WI38 (cell line): ENCODE measurements at regions not wholly inside any gene's neighbourhood (a gene's known extent, or its start where the extent isn't known, plus 50 kb on each side); places are given as distances from the start of the nearest gene placed in this dataset.

Experiments
- H3K4me3 ChIP-seq: 2 replicates; pipeline ENCODE4 v1.5.1; 2011; ENCODE audit warnings: low read depth, mild to moderate bottlenecking, control low read depth, low read length
- CTCF ChIP-seq: IDR thresholded peaks from 2 replicates; pipeline ENCODE4 v1.5.1; 2012; ENCODE audit warnings: low read depth, mild to moderate bottlenecking, control low read depth, low read length

DNA sequence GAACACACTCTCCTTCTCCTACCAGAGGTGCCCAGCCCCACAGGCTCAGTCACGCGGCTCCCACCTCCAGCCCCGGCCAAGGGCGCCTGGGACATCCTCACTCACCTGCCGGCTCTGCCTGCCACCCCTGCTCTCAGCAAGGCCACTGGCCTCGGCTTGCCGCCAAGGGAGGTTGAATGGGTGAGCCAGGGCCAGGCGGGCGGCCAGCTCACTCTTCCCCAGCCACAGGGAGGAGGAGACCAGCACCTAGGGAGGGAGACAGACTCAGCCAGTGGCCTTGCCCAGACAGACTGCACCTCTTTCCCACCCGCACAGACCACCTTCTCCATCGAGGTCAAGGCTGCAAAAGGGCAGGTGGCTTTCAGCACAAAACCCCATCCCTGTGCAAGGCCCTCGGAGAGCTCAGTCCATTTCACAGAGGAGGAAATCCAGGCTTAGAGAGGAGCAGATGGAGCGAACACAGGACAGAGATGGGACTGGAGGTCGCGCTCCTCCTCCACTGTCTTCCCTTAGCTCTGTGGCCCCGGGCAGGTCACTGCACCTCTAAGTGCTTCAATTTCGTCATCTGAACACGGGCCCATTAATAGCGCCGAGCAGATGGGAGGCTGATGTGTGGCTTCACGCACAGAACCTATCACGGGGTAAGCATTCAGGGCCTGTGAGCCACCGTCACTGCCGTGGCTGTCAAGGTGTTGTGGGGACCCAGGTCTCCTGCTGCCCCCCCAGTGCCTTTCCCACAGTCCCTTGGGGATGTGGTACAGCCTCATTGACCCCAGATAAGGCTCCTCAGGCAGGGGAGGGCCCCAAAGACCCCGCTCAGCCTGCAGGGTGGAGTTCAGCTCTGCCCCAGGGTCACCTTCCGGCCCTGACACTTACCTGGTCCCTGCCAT is 56.1 kb downstream of the RMI2 start:
- no peak for TF ChIP-seq CTCF
- no peak overlapping the region for H3K4me3 ChIP-seq

DNA sequence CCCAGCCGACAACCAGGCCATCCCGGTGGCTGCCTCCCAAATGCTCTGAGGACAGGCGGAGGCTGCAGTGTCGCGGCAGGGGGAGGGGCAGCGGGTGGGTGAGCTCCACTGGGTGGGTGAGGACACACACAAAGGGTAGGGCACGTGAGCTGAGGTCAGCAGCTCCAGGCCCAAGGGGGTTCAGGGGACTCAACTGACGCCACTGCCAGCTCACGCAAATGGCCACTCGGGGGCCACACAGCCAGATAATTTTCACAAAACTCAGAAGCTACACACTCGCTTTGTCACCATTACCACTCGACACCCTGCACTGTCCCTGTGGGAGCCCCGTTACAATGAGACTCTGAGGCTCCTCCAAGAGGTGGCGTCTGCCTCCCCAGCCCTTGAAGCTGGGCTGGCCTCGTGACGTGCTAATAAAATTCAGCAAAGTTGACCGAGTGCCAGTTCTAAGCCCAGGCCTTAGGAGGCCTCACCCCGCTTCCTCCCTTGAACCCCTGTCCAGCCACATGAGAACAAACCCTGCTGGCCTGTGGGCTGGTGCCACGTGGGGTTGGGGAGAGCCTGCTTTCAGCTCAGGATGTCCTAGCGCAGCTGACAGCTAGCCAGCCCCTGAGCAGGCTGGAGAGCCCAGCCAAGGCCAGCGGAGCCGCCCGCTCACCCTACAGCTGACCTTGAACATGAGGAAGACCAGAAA is 56.9 kb downstream of the RMI2 start:
- no peak overlapping the region for H3K4me3 ChIP-seq
- TF ChIP-seq CTCF, result no peak

GRCh38 chr16:11402745-11403533 is 57.7 kb downstream of the RMI2 start:
- TF ChIP-seq CTCF, result no peak
- no peak overlapping the region for H3K4me3 ChIP-seq

GRCh38 chr16:11403534-11403795 is 58.2 kb downstream of the RMI2 start:
- TF ChIP-seq CTCF, result no peak
- no peak overlapping the region for H3K4me3 ChIP-seq

GRCh38 chr16:11403920-11404319 is 58.7 kb downstream of the RMI2 start:
- H3K4me3 ChIP-seq, result no peak overlapping the region
- TF ChIP-seq CTCF, result no peak

DNA sequence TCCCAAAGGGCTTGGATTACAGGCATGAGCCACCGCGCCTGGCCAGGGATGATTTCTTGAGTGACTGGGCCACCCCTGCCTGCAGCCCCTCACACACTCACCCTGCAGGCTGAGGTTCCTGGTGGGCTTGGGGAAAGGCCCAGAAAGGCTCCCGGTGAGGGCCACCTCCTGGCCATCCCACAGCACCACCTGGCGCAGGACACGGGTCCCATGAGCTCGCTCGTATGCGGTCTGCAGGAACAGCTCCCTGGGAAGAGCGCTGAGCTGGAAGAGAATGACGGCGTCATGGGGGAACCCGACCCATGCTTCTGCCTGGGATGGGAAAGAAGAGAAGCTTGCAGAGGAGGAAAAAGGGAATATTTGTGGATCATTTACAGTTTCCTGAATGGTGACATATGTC is 59.3 kb downstream of the RMI2 start:
- no peak overlapping the region for H3K4me3 ChIP-seq
- no peak for TF ChIP-seq CTCF
